ENCODE measurements at regions not wholly inside any gene's neighbourhood (a gene's known extent, or its start where the extent isn't known, plus 50 kb on each side); places are given as distances from the start of the nearest gene placed in this dataset.
"Not testable (repeated sequence)": the region's sequence is repeated elsewhere in the genome, so short reads cannot be mapped to it uniquely, and the experiment has no call there.

GRCh38 chr2:220783671-220784070 is 788.4 kb downstream of the EPHA4 start:
- DNase-seq (ENCODE audit: low read depth in 1 of 2, low spot score in 1 of 2): no peak
- in situ Hi-C loops (cut with HindIII; ENCODE audit: low pct_unique_long_range_greater_than_20kb, low sequenced_read_pairs): no loop called here
- TF ChIP-seq JUND (IDR thresholded peaks at IDR 0.05; ENCODE audit: low read depth): no peak

- no peak for DNase-seq (ENCODE audit: low read depth in 1 of 2, low spot score in 1 of 2)
- in situ Hi-C loops (cut with HindIII; ENCODE audit: low pct_unique_long_range_greater_than_20kb, low sequenced_read_pairs): no loop called here
- TF ChIP-seq JUND (IDR thresholded peaks at IDR 0.05; ENCODE audit: low read depth): no peak
These were observed 786.9 kb downstream of the EPHA4 start for GRCh38 chr2:220785178-220785577.

- in situ Hi-C loops (cut with HindIII; ENCODE audit: low pct_unique_long_range_greater_than_20kb, low sequenced_read_pairs): no loop called here
- no peak for TF ChIP-seq JUND (IDR thresholded peaks at IDR 0.05; ENCODE audit: low read depth)
- no peak for DNase-seq (ENCODE audit: low read depth in 1 of 2, low spot score in 1 of 2)
These were observed 785.9 kb downstream of the EPHA4 start for GRCh38 chr2:220786216-220786615.

- TF ChIP-seq JUND (IDR thresholded peaks at IDR 0.05; ENCODE audit: low read depth): no peak
- DNase-seq (ENCODE audit: low read depth in 1 of 2, low spot score in 1 of 2): no peak
- in situ Hi-C loops (cut with HindIII; ENCODE audit: low pct_unique_long_range_greater_than_20kb, low sequenced_read_pairs): no loop called here
These were observed 784.9 kb downstream of the EPHA4 start for GRCh38 chr2:220787251-220787650.

- TF ChIP-seq JUND (IDR thresholded peaks at IDR 0.05; ENCODE audit: low read depth): no peak
- peak in 1 of 2 experiments; percentile 6 for DNase-seq (ENCODE audit: low read depth in 1 of 2, low spot score in 1 of 2)
- in situ Hi-C loops (cut with HindIII; ENCODE audit: low pct_unique_long_range_greater_than_20kb, low sequenced_read_pairs): no loop called here
These were observed 782.1 kb downstream of the EPHA4 start for GRCh38 chr2:220789961-220790360.

GRCh38 chr2:220795705-220796104 is 776.4 kb downstream of the EPHA4 start:
- TF ChIP-seq JUND (IDR thresholded peaks at IDR 0.05; ENCODE audit: low read depth): no peak
- in situ Hi-C loops (cut with HindIII; ENCODE audit: low pct_unique_long_range_greater_than_20kb, low sequenced_read_pairs): no loop called here
- no peak for DNase-seq (ENCODE audit: low read depth in 1 of 2, low spot score in 1 of 2)

- no peak for TF ChIP-seq JUND (IDR thresholded peaks at IDR 0.05; ENCODE audit: low read depth)
- in situ Hi-C loops (cut with HindIII; ENCODE audit: low pct_unique_long_range_greater_than_20kb, low sequenced_read_pairs): no loop called here
- DNase-seq (ENCODE audit: low read depth in 1 of 2, low spot score in 1 of 2): no peak
These were observed 761.0 kb downstream of the EPHA4 start for GRCh38 chr2:220811115-220811514.

- in situ Hi-C loops (cut with HindIII; ENCODE audit: low pct_unique_long_range_greater_than_20kb, low sequenced_read_pairs): no loop called here
- DNase-seq (ENCODE audit: low read depth in 1 of 2, low spot score in 1 of 2): no peak
- TF ChIP-seq JUND (IDR thresholded peaks at IDR 0.05; ENCODE audit: low read depth): no peak
These were observed 760.0 kb downstream of the EPHA4 start for GRCh38 chr2:220811952-220812570.

GRCh38 chr2:220814441-220814840 is 757.7 kb downstream of the EPHA4 start:
- in situ Hi-C loops (cut with HindIII; ENCODE audit: low pct_unique_long_range_greater_than_20kb, low sequenced_read_pairs): no loop called here
- TF ChIP-seq JUND (IDR thresholded peaks at IDR 0.05; ENCODE audit: low read depth): no peak
- DNase-seq (ENCODE audit: low read depth in 1 of 2, low spot score in 1 of 2): no peak

GRCh38 chr2:220815698-220816097 is 756.4 kb downstream of the EPHA4 start:
- in situ Hi-C loops (cut with HindIII; ENCODE audit: low pct_unique_long_range_greater_than_20kb, low sequenced_read_pairs): no loop called here
- DNase-seq (ENCODE audit: low read depth in 1 of 2, low spot score in 1 of 2): no peak
- TF ChIP-seq JUND (IDR thresholded peaks at IDR 0.05; ENCODE audit: low read depth): no peak

GRCh38 chr2:220821683-220822082 is 750.4 kb downstream of the EPHA4 start:
- in situ Hi-C loops (cut with HindIII; ENCODE audit: low pct_unique_long_range_greater_than_20kb, low sequenced_read_pairs): no loop called here
- DNase-seq (ENCODE audit: low read depth in 1 of 2, low spot score in 1 of 2): no peak
- TF ChIP-seq JUND (IDR thresholded peaks at IDR 0.05; ENCODE audit: low read depth): no peak

- DNase-seq (ENCODE audit: low read depth in 1 of 2, low spot score in 1 of 2); in situ Hi-C loops (cut with HindIII; ENCODE audit: low pct_unique_long_range_greater_than_20kb, low sequenced_read_pairs): not testable (repeated sequence)
These were observed 748.5 kb downstream of the EPHA4 start for GRCh38 chr2:220823590-220823989.

GRCh38 chr2:220833446-220833845 is 738.7 kb downstream of the EPHA4 start:
- in situ Hi-C loops (cut with HindIII; ENCODE audit: low pct_unique_long_range_greater_than_20kb, low sequenced_read_pairs): no loop called here
- no peak for TF ChIP-seq JUND (IDR thresholded peaks at IDR 0.05; ENCODE audit: low read depth)
- DNase-seq (ENCODE audit: low read depth in 1 of 2, low spot score in 1 of 2): peak in 1 of 2 experiments; percentile 20

- no peak for TF ChIP-seq JUND (IDR thresholded peaks at IDR 0.05; ENCODE audit: low read depth)
- no peak for DNase-seq (ENCODE audit: low read depth in 1 of 2, low spot score in 1 of 2)
- in situ Hi-C loops (cut with HindIII; ENCODE audit: low pct_unique_long_range_greater_than_20kb, low sequenced_read_pairs): no loop called here
These were observed 736.5 kb downstream of the EPHA4 start for GRCh38 chr2:220835583-220835982.

Data from T47D (cell line).